HepG2 (cell line): ENCODE measurements at regions not wholly inside any gene's neighbourhood (a gene's known extent, or its start where the extent isn't known, plus 50 kb on each side); places are given as distances from the start of the nearest gene placed in this dataset.
"Not testable (repeated sequence)": the region's sequence is repeated elsewhere in the genome, so short reads cannot be mapped to it uniquely, and the experiment has no call there.

Experiments
- FOSL2 ChIP-seq: sonication (generic); formaldehyde crosslinking; IDR thresholded peaks from 2 replicates; pipeline ENCODE4 v1.4.0; 2020; ENCODE audit warnings: missing genetic modification reagents
- POLR2A ChIP-seq, 2 experiments: IDR thresholded peaks; 2 replicates each; pipeline ENCODE4 v1.6.1; 2011; ENCODE audit warnings: low read depth in 2 of 2, low read length in 2 of 2, mild to moderate bottlenecking in 1 of 2, moderate library complexity in 1 of 2; ENCODE audit not compliant: insufficient read depth in 1 of 2

DNA sequence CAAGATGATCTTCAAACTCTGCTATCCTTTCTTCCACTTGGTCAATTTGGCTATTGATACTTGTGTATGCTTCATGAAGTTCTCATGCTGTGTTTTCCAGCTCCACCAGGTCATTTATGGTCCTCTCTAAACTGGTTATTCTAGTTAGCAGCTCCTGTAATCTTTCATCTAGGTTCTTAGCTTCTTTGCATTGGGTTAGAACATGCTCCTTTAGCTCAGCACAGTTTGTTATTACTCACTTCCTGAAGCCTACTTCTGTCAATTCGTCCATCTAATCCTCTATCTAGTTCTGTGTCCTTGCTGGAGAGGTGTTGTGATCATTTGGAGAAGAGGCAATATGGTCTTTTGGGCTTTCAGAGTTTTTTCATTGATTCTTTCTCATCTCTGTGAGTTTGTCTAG is 430.2 kb upstream of the ACVR2A start:
- TF ChIP-seq POLR2A (IDR thresholded peaks at IDR 0.05; ENCODE audit: insufficient read depth in 1 of 2, low read depth in 2 of 2, low read length in 2 of 2); FOSL2 (CRISPR knock-in tag): not testable (repeated sequence)
